ENCODE measurements at regions not wholly inside any gene's neighbourhood (a gene's known extent, or its start where the extent isn't known, plus 50 kb on each side); places are given as distances from the start of the nearest gene placed in this dataset.

DNA sequence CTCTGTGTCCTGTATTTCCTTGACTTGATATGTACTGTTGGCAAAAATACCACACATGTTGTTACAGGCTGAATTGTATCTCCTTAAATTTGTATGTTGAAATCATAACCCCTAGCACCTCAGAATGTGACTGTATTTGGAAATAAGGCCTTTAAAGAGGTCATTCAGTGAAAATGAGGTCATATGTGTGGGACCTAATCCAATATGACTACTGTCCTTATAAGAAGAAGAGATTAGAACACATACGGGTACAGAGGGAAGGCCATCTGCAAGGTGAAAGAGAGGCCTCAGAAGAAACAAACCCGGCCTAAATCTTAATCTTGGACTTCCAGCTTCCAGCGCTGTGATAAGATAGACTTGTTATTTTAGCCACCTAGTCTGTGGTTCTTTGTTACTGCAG lies 202.5 kb downstream of the NUFIP1 start:
- TF ChIP-seq CTCF (IDR thresholded peaks at IDR 0.05; ENCODE audit: insufficient read depth, low read depth, low read length) (no peak), EZH2 (IDR thresholded peaks at IDR 0.05; ENCODE audit: insufficient read depth, low read length) (no peak)
